NB4 (cell line): ENCODE measurements at regions not wholly inside any gene's neighbourhood (a gene's known extent, or its start where the extent isn't known, plus 50 kb on each side); places are given as distances from the start of the nearest gene placed in this dataset.

Experiments
- DNase-seq: peaks from one replicate; pipeline ENCODE4 v3.0.0; 2010; ENCODE audit warnings: low read depth
- H3K4me3 ChIP-seq: one replicate; pipeline ENCODE4 v1.5.1; 2011; ENCODE audit warnings: mild to moderate bottlenecking, low read depth, low read length, moderate library complexity
- MYC ChIP-seq: IDR thresholded peaks from 2 replicates; pipeline ENCODE4 v1.6.1; 2011; ENCODE audit warnings: low read depth, low read length
- POLR2A ChIP-seq: IDR thresholded peaks from 2 replicates; pipeline ENCODE4 v1.6.1; 2011; ENCODE audit warnings: mild to moderate bottlenecking; ENCODE audit not compliant: insufficient read length; ENCODE audit errors: extremely low read depth
- TF ChIP-seq, protein P1 (sequence below): IDR thresholded peaks from 2 replicates; pipeline ENCODE4 v1.6.1; 2011; ENCODE audit warnings: low read depth, low read length
- TF ChIP-seq, protein P2 (sequence below): IDR thresholded peaks from one replicate; pipeline ENCODE4 v1.5.1; 2012; ENCODE audit warnings: low read depth, low read length

DNA sequence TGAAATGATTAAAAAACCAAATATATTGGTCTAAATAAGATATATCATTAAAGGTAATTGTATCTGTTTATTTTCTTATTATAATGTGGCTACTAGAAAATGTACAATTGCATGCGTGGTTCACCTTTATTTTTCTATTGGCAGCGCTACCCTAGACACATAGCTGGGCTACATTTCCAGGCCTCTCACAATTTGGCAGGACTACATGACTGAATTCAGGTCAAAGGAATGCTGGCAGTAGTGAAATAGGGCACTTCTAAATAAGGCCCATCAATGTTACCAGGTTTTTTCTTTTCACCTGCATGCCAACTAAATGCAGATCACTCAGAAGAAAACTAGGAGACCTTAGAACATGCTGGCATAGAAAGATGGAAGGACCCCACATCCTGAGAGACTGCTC lies 1072.9 kb upstream of the SLIT2 start:
- DNase-seq = no peak
- TF ChIP-seq, protein P1, sequence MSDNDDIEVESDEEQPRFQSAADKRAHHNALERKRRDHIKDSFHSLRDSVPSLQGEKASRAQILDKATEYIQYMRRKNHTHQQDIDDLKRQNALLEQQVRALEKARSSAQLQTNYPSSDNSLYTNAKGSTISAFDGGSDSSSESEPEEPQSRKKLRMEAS = no peak
- no peak overlapping the region for H3K4me3 ChIP-seq

DNA sequence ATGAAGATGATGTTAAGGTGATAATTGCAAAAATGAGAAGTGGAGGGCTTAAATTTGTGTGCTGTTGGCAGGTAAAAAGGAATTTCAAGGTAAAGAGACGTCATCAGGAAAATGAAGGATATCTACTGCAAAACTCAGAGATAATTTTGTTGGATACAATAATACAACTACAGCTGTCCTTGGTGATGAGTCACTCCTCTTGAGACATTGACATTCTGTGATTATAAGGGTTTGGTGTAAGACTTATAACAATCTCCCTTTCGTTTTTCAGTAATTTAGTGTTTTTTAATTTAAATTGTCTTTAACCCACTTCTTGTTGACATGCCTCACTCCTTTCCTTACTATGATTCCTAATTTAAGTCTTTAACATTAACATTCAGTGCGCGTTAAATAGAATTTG lies 1074.1 kb upstream of the SLIT2 start:
- DNase-seq = no peak
- TF ChIP-seq, protein P2, sequence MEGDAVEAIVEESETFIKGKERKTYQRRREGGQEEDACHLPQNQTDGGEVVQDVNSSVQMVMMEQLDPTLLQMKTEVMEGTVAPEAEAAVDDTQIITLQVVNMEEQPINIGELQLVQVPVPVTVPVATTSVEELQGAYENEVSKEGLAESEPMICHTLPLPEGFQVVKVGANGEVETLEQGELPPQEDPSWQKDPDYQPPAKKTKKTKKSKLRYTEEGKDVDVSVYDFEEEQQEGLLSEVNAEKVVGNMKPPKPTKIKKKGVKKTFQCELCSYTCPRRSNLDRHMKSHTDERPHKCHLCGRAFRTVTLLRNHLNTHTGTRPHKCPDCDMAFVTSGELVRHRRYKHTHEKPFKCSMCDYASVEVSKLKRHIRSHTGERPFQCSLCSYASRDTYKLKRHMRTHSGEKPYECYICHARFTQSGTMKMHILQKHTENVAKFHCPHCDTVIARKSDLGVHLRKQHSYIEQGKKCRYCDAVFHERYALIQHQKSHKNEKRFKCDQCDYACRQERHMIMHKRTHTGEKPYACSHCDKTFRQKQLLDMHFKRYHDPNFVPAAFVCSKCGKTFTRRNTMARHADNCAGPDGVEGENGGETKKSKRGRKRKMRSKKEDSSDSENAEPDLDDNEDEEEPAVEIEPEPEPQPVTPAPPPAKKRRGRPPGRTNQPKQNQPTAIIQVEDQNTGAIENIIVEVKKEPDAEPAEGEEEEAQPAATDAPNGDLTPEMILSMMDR = no peak
- TF ChIP-seq, protein P1 = no peak
- TF ChIP-seq MYC = no peak
- no peak for TF ChIP-seq POLR2A

DNA sequence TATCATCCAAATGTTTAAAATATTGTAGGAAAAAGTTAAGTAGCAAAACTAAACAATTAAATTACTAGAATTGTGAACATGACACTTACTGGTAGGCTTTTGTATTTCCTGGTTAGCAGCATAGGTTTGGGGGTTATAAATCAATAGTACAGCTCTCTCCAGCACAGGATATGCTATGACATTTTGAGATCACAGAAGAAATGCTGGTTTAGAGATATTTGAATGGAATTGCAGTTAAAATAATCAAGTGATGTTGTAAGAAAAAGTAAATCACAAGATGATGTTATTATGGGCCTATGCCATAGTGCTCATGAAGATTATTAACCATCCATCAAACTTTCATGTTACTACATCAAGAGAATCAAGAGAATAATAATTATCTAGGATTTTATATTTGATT lies 1079.9 kb upstream of the SLIT2 start:
- H3K4me3 ChIP-seq = no peak overlapping the region
- no peak for DNase-seq
- no peak for TF ChIP-seq POLR2A
- TF ChIP-seq, protein P1 = no peak
- TF ChIP-seq MYC = no peak
- TF ChIP-seq, protein P2 = no peak

More for the DNA sequence above, 1074.1 kb upstream of the SLIT2 start:
- no peak overlapping the region for H3K4me3 ChIP-seq

DNA sequence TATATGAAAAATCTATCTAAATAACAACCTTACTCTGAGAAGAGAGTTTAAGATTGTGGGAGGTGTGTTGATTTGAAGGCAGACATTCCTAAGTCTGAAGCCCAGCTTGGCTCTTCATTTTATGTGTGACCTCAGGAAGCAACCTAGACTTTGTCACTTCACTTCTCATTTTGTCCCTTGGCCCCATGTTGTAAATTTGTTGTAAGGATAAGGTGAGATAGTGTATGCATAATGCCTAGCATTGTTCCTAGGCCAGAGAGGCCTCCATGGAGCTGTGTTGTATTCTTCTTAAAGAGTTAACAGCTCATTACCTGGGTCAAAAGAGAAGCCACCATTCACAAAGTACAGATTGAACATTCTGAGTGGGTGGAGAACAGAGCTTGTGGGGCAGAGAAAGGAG lies 1084.4 kb upstream of the SLIT2 start:
- H3K4me3 ChIP-seq = no peak overlapping the region
- no peak for DNase-seq
- TF ChIP-seq, protein P1 = no peak
- no peak for TF ChIP-seq MYC
- TF ChIP-seq, protein P2 = no peak
- TF ChIP-seq POLR2A = no peak

DNA sequence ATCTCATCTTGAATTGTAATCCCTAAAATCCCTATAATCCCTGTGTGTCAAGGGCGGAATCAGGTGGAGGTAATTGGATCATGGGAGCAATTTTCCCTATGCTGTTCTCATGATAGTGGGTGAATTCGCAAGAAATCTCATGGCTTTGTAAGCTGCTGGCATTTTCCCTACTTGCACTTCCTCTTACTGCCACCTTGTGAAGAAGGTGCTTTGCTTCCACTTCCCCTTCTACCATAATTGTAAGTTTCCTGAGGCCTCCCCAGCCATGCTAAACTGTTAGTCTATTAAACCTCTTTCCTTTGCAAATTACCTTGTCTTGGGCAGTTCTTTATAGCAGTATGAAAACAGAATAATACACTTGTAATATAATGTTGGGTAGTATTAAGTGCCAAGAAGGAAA lies 1087.4 kb upstream of the SLIT2 start:
- no peak overlapping the region for H3K4me3 ChIP-seq
- TF ChIP-seq, protein P1 = no peak
- peak; percentile 19 for DNase-seq

DNA sequence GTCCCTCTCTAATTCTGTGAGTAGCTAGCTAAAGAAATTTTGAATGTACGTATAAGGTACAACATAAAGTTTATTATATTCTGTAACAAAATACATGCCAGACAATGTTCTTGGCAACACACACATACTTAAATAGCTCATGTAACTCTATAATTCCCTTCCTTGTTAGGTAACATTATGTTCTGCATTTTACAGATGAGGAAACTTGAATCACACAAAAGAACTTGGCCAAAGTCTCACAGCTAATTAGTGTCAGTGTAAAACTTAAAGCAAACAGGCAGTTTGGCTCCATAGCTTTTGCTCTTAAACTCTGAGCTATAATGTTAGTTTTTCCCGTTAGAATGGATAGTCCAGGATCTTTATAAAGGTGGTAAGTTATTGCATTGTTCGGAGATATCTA lies 1091.8 kb upstream of the SLIT2 start:
- no peak for DNase-seq
- TF ChIP-seq, protein P2 = no peak
- TF ChIP-seq, protein P1 = no peak
- TF ChIP-seq POLR2A (no peak), MYC (no peak)
- H3K4me3 ChIP-seq = no peak overlapping the region

DNA sequence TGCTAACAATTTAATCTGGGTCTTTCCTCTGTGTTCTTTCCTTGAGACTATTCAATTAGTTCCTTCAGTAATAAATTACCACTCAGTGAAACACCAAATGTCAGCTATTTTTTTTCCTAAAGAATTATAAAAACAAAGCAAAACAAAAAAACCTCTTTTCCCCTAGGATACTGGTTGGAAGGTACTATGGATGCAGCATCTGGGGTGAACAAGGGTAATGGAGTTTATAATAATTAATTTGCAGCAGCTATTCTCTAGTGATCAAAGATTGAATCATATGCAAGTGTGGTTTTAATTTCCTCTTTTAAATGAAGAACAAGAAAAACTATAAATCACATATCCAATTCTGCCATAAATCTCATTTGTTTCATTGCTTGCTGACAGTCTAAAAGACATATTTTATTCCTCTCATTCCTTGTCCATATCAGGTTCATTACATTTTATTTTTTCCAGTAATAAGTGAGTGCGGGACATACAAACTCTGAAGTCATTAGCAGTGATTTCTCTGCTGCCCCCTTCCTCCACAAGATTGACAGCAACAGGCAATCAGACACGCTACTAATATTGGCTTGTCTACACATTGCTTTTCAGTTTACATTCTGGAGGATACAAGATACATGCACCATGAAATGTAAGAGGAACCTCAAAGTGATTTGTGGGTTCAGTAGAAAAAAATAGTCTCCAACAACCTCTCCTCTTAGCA lies 1093.4 kb upstream of the SLIT2 start:
- DNase-seq = no peak
- H3K4me3 ChIP-seq = no peak overlapping the region
- TF ChIP-seq MYC (no peak), POLR2A (no peak)
- TF ChIP-seq, protein P2 = no peak
- TF ChIP-seq, protein P1 = no peak
